HG03039 (cell line): ENCODE measurements at regions not wholly inside any gene's neighbourhood (a gene's known extent, or its start where the extent isn't known, plus 50 kb on each side); places are given as distances from the start of the nearest gene placed in this dataset.

Source experiments
- ATAC-seq: cut with Tn5 transposase; IDR thresholded peaks from one replicate; pipeline ENCODE4 v1.9.1; 2021; ENCODE audit warnings: mild to moderate bottlenecking, moderate library complexity; ENCODE audit not compliant: unreplicated experiment

DNA sequence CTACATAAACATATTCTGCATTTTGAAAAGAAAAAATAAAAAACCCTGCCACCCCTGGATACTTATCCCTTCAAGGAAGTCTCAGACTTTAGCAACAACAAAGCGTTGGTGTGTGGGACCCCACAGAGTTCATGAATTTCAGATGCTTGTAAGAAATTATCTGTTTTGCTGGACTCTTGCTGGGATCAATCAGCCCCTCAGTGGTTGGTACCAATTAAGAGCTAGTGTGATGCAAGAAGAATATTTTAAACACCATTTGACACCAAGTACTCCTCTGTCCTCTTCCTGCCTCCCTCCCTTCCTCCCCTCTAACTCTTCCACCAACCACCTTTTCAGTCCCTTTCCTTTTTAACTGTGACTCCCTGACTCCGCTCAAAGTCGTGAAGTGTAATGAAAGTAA lies 51.5 kb downstream of the SST start:
- no peak for ATAC-seq

DNA sequence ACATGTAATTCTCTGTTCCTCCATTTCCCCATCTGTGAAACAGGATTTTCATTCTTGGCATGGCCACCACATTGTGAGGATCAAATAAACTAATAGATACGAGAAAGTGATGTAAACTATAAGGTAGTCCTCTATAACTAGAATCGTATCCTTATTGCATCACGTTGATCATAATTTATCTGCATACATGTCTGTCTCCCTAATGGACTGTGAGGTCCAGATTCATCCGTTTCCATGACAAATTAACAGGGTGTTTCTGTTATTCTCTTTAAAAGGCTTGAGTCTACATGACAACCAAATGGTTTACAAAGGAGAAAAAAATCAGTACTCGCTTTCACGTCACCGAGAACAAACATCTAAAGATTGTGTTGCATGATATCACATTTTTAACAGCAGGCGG lies 53.0 kb downstream of the SST start:
- no peak for ATAC-seq

DNA sequence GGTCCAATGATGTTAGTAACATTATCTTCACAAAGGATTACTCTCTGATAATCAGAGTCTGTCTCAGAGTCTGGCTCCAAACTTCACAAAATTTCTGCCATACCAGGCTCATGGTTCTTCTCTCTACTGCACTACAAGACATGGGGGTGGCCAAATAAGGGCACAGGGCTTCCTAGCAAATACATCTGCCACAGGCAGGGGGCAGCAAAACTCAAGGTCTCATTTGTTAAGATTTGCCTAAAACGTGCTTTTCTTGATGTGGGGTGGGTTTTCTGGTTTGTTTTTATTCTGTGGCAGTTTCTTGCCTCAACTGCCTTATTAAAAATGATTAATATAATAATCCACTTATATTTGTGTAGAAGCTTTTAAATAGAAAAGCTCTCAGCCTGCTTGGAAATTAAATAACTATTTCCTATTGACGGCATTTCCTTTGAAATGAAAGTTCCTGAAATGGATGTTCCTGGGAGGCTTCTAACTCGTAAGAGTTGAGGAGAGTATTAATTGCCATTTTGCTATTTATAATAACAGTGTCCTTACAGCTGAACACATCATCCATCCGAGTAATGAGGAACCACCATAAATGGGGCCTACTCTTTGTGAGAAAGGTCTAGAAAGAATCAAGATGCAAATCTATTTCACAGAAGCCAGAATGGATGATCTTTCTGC lies 53.8 kb downstream of the SST start:
- peak; percentile 77 for ATAC-seq

DNA sequence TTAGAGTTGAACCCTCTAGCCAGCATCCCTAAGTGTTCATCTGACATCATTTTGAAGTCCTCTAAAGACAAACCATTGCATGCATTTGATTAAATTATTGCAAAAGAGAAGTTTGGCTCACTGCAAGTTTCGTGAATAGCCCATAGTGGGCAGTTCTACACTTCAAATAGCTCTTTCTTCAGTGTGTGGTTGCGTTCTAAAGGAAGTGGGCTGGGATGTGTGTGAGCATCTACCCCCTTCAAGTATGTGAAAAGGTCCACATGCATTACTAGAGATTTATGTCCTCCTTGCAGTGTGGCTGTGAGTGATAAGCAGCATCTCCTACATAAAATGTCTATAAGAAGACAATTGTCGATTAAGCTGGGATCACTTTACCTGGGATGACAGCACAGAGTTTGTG lies 54.6 kb downstream of the SST start:
- ATAC-seq = no peak

GRCh38 chr3:187612656-187613055 lies 57.5 kb downstream of the SST start:
- ATAC-seq = no peak

- no peak for ATAC-seq
Observed at GRCh38 chr3:187610981-187611511, 59.1 kb downstream of the SST start.

- no peak for ATAC-seq
Observed at GRCh38 chr3:187594272-187594671, 75.9 kb downstream of the SST start.

- no peak for ATAC-seq
Observed at GRCh38 chr3:187593451-187593850, 76.7 kb downstream of the SST start.

DNA sequence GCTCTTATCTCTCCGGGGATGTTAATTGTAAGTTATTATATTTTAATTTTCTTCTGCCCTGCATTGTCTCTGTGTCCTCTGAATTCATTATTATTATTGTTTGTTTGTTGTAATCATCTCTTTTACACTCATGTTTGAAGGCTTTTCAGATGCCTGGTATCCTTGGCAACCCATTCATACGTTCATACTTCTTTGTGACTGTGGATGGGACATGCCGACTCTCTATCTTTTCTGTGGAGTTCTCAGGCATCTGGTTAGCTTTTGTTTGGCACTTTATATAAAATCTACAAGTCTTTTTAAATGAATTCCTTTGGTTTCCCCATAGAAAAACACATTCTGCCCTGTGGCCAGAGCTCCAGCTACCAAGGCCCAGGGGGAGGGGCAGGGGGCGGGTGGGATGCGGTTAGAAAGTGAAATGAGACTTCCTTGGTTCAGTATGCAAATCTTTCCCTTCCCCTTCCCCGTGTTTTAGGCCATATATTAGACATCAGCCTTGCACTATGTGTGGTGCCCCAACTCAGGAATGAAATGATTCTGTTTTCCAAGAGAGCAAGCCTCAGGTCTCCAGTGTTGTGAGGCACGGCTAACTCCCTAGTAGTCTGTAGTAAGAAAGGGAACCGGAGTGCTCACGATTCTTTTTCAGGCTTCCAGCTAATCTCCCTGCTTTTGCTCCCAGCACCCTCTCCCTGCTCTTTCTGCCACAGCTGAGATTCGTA lies 79.2 kb downstream of the SST start:
- no peak for ATAC-seq

DNA sequence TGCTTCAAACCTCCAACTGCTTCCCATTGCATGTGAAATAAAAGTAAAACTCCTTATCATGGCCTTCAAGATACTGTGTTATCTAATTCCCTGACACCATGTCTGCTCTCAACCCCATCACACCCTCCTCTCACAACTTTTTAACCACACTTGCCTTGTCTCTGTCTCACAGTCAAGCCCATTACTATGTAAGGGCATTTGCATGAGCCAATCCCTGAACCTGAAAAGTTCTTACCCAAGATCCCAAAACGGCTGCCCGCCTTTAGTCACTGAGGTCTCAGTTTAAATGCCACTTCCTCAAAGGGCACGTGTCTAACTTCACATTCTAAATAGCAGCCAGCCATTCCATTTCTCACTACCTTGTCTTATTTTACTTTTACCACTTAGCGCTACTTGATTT lies 83.1 kb downstream of the SST start:
- ATAC-seq = no peak

DNA sequence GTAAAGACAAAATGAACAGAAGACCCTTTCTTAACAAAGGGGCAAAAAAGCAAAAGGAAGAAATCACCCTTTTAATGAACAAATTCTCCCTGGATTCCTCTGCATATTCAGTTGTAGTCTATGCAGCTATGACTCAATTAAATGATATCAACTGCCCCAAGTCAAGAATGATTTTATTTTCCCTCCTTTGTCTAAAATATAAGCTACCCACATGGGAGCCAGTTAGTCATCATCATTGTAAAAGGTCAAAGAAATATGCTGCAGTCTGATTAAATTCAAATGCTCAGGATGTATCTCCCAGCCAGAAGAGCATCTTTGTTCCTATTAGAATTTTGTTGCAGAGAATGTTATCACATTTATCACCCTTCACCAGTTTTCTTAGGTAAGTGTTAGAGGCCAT lies 84.0 kb downstream of the SST start:
- ATAC-seq = no peak

DNA sequence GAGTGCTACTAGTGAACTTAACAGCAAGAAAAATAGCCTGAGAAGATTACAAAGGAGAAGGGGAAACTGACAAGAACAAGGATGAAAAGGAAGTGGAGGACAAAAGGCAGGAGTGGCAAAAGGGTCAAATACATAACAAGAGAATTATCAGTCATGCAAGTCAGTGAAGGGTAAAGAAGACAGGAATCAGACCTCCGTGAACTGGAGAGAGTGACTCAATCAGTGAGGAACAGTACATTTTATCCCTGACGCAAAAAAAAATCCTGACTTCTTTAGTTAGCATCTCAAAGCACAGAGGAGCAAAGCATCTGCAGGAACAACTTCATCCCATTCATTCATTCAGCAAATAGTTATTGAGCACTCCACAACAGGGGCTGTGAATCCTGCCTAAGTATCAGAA lies 97.8 kb downstream of the SST start:
- no peak for ATAC-seq

GRCh38 chr3:187571701-187572100 lies 98.5 kb downstream of the SST start:
- ATAC-seq = no peak

DNA sequence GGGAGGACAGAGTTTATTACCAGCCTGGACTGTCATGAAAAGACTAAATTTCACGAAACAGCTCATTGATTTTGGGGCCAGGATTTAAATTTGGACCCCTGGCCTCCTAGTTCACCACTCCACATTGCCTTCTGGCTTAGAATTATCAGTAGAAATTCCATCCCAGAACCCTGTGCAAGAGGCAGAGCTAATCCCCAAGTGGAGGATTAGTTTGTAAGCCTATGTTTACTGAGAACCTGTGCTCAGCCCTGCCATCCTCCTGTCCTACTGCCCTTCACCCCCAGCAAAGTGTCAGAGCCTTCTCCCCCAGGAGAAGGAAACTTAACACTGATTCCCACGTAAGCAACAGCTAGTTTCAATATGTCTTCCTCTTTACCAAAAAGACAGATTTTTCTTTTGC lies 99.4 kb downstream of the SST start:
- ATAC-seq = no peak

DNA sequence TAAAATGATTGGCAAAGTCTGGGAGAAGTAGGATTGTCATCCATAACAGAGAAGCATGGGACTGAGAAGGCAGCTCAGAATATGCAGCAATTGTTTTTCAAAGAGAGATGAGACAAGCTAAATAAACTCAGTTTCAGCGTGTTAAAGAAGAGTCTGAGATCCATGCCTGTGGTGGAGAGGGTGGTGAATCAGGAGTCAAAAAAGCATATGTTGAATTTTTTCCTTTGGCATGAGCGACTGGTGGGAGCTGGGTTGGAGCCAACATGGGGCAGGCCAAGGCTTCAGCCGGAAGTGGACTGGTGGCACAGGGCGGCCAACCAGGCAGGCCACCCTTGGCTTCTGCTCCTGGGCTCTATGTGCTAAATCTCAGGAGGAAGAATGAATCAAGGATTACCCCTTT lies 102.0 kb downstream of the SST start:
- no peak for ATAC-seq

- no peak for ATAC-seq
Observed at GRCh38 chr3:187567661-187568121, 102.5 kb downstream of the SST start.

GRCh38 chr3:187567021-187567420 lies 103.2 kb downstream of the SST start:
- ATAC-seq = no peak

- no peak for ATAC-seq
Observed at GRCh38 chr3:187565701-187566100, 104.5 kb downstream of the SST start.

DNA sequence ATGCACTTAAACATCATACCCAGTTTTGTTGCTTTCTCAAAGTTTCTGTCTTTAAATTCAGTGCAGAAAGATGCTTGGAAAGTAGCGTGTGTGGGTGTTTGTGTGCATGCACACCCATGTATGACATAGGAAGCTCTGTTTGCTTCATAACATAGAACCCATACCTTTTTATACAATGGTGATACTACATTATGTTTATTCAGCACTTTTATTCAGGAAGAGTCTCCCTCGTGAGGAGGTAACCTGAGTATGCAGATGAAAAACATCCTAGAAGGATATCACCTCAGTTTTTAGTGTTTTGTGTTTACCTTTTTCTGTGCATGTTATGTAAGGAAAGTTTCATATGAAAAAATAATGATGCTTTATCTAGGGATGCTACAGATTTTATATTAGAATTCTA lies 111.2 kb downstream of the SST start:
- ATAC-seq = no peak

GRCh38 chr3:187551416-187551815 lies 118.8 kb downstream of the SST start:
- no peak for ATAC-seq

DNA sequence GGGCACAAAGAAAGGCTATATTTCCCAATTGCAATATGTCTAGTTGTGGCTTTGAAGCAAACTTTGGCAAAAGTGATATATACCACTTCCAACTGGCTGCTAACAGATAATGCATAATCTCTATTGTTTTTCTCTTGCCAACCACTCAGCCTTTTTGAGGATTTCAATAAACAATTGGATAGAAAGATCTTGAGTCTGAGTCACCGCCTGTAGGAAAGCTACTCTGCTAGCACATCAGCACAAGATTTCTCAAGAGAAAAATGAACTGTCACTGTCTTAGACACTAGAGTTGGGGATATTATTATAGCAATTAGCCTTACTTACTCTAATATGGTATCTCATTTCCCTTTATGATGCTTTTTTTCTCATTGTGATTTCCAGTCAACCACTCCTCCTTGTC lies 119.7 kb downstream of the SST start:
- no peak for ATAC-seq

GRCh38 chr3:187545366-187545765 lies 124.8 kb downstream of the SST start:
- ATAC-seq = no peak
